HG02981 (cell line): ENCODE measurements at regions not wholly inside any gene's neighbourhood (a gene's known extent, or its start where the extent isn't known, plus 50 kb on each side); places are given as distances from the start of the nearest gene placed in this dataset.

ENCODE experiments used
- ATAC-seq: cut with Tn5 transposase; IDR thresholded peaks from one replicate; pipeline ENCODE4 v1.9.1; 2021; ENCODE audit warnings: mild to moderate bottlenecking, moderate library complexity; ENCODE audit not compliant: unreplicated experiment

DNA sequence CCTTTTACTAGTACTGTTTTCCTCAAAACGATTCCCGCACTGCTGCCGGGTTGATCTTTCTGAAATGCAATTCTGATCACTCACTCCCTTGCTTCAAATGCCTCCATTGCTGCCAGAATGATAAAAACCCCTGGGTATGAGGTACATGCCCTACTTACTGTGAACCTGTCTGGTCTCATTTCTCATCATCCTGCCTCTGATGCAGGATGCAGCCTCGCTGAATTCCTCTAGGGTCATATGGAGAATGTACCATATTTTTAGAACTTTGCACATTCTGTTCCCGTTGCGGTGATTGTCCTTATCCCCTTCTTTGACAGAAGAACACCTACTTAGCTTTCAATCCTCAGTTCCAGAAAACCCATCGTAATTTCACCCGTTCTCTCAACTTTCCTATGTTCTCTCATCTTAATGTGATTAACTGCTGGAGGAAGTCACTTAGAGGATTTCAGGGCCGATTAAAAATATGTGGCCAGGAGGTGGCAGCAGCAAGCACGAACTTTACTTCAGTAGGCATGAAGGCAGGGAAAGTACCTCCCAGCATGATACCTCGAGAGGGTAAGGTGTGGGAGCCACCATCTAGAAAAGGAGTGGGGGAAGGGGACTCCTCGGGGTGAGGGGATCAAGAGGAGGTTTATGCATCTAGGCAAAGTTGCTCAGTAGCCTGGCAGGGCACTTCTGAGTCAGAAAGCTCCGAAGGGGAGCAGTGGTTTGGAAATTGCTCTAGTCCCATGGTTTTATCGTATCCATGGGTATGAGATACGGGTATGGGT is 361.5 kb upstream of the ZP4 start:
- ATAC-seq, result peak; percentile 85

- ATAC-seq, result no peak
These were observed 357.6 kb upstream of the ZP4 start for GRCh38 chr1:238248356-238248755.

DNA sequence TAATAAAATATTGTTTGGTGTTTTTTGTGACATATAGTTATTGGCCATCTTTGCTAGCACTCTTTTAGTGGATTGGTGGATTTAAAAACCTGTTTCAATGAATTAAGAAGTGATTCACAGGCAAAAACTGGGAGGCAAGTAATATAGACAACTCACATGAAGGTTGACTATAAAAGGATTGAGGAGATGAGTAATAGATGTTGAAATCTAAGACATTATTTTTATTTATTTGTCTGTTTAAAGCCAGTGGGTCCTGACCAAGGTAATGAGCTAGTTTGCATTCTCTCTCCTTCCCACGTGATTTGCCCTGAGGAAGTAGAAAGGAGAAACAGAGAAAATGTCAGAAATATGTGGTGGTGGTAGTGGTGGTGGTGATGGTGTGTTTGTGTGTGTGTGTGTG is 351.5 kb upstream of the ZP4 start:
- ATAC-seq, result no peak

DNA sequence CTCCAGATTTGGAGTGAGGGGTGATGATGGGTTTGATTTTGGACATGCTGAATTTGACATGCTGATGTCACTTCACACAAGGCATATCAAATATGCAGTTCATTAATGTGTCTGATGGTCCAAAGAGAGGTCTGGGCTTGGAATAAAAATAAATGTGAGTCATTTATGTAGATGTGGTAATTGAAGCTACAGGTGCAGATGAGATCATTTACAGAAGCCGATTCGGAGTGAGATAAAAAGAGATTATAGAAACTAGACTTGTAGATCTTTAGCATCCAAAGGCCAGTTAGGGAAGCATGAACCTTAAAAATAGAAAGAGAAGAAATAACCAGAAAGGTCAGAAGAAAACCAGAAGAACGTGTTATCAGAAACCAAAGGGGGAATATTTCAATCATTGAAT is 350.9 kb upstream of the ZP4 start:
- no peak for ATAC-seq

GRCh38 chr1:238239343-238239742 is 348.6 kb upstream of the ZP4 start:
- no peak for ATAC-seq

DNA sequence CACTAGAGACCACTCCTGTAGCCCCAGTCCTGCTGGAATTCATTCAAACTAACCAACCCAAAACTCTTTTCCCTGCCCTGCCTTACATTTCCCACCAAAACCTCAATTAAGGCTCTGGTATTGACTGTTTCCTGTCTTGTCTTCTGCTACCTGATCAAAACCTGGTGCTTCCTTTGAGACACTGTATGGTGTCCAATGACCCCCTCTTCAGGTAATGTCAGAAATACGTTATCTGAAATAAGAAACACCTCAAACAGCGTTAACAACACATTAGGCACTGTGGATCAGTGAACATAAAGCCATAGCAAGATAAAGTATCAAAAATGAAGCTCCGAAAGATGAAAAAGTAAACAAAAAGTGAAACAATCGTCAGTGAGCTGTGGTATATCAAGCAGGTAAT is 343.2 kb upstream of the ZP4 start:
- no peak for ATAC-seq

DNA sequence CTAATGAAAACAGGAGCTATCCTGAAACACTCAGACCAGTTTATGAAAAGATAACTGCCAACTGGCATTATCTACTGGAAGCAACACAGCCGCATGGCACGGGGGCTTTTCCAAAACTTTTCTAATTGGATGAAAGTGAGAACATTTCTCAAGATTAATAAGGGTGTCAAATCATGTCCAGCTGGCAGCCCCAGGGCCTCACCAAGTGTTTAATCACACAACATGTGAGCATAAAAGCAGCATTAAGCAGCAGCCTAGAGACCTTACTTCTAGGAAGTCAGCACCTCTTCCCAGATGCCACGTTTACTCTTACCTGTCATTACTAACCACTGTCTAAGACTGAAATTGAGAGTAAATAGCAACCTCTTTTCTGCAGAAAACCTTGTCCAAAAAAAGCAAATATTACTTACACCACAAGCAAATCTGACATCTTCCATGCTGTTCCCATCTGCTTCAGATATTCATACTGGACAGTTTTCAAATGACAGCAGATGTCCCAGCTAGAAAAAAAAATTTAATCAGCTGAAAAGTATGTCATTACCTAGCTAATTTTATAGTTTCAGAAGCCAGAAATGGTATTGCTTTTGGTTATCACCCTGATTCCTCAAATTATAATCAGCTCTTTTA is 341.5 kb upstream of the ZP4 start:
- ATAC-seq, result no peak

GRCh38 chr1:238226810-238227209 is 336.1 kb upstream of the ZP4 start:
- ATAC-seq, result no peak

DNA sequence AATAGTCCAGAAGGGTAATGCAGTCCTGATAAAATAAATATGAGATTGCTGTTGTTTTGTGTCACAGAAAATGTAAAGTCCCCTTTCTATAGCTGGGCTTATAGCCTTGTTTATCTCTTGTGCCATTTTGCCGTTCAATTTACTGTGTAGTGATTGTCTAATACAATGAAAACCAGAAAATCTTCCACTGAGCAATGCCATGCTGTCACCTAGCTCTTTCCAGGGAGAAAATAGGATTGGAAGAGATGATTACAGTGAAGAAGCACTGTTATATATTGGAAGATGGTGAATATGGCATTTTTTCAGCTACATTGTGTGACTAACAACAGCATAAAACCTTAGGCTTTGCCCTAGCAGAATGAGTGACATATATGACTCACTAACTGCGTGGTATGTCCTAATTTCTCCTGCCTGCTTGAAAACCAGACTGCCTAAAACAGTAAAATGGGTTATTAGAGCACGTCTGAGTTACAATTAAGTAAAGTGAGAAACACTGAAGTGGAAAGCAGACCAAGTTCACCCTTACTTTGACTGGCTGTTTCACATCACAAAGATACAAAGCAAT is 332.4 kb upstream of the ZP4 start:
- ATAC-seq, result no peak

DNA sequence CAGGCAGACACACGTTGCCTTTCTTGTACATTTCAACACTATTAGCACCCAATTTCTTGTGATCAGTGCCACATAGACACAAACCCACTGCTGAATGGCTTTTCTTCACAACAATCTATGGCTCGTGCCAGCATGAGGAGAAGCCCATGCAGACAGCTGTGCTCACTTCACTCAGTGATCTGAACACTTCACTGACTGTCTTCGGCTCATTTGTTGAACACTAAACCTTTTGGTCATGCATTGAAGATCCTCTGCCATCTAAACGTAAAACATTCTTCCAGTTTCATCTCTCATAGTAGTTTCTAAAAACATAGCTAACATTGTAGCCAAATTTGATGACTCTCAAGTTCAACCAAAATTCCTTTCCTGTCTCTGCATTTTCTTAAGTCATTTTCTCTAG is 331.0 kb upstream of the ZP4 start:
- no peak for ATAC-seq

DNA sequence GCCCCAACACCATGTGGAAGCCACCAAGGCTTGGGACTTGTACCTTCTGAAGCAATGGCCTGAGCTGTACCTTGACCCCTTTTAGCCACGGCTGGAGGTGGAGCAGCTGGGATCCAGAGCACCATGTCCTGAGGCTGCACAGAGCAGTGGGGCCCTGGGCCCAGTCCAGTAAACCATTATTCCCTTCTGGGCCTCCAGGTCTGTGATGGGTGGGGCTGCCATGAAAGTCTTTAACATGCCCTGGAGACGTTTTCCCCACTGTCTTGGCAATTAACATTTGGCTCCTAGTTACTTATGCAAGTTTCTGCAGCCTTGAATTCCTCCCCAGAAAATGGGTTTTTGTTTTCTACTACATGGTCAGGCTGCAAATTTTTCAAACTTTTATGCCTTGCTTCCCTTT is 323.7 kb upstream of the ZP4 start:
- no peak for ATAC-seq

GRCh38 chr1:238205045-238205662 is 314.4 kb upstream of the ZP4 start:
- no peak for ATAC-seq

DNA sequence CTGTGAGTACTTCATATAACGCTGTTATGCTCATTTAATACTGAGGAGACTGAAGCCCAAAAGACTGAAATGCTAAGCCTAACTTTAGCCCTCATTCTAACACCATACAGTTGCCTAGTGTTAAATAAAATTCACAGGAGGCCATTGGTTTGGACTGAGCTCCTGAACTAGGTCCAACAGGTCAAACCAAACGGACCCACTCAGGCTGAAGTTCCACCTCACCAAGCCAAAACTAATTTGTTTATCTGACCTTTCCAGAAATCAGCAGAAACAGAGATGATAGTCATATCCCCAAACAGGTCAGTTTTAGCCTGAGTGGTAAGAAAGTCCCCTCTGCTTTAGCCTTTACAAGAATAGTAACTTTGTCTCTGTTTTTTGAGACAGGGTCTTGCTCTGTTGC is 311.3 kb upstream of the ZP4 start:
- no peak for ATAC-seq

DNA sequence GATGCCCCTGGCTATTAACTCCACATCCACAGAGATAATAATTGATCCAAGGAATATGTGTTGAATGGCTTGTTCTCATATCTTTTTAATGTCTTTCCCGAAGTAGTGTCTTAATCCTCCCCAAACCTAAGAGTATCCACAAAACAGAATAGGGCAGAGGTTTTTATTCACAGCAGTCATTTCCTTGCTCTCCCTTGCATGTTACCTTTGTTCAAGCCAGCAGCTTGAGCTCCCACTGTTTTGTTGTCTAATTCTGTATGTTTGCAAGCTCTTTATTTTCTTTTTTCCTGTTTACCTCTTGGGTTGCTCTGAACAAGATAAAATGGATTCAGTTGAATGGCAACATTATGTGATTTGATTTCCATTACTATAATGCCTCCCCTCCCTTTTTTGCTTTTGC is 308.6 kb upstream of the ZP4 start:
- no peak for ATAC-seq

GRCh38 chr1:238196516-238196915 is 305.8 kb upstream of the ZP4 start:
- ATAC-seq, result no peak

DNA sequence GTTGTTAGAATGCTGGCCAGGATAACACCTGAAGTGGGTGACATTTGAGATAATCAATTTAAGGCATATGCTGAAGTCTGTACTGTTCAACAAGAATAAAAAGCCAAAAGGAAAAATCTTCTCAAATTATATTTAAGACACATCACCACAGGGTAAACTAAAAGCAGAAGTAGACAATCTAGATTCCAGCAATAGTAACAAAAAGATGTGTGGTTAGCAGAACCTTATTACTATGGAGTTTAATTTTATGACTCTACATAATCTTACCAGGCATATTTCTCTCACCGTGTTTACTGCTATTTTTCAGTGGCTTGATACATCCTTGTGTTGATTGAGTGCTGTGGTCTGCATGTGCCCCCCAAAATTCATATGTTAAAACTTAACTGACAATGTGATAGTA is 300.4 kb upstream of the ZP4 start:
- ATAC-seq, result no peak

- no peak for ATAC-seq
These were observed 296.8 kb upstream of the ZP4 start for GRCh38 chr1:238187575-238187949.

DNA sequence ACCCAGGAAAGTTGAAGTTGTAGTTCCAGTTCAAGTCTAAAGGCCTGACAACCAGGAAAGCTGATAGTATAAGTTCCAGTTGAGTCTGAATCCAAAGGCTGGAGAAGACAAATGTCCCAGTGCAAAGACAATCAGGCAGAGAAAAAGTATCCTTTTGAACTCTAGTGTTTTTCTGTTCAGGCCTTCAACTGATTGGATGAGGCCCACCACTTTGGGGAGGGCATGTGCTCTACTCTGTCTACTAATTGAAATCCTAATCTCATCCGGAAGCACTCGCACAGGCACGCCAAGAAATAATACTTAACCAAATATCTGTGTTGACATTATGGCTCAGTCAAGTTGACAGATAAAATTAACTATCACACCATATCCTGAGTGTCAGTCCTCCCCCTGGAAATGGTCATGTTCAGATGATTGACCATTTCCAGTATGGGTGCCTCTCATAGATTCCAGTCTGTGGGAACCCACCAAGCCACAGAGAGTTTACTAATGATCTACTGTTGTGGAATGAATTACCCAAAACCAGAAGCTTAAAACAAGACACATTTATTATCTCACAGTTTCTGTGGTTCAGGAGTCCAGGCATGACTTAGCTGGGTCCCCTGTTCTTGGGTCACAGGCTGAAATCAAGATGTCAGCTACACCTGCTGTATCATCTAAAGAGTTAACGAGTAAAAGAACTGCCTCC is 296.3 kb upstream of the ZP4 start:
- no peak for ATAC-seq

GRCh38 chr1:238177960-238178645 is 287.4 kb upstream of the ZP4 start:
- ATAC-seq, result no peak

GRCh38 chr1:238177351-238177750 is 286.6 kb upstream of the ZP4 start:
- ATAC-seq, result no peak

- ATAC-seq, result no peak
These were observed 285.7 kb upstream of the ZP4 start for GRCh38 chr1:238176441-238176840.
